Lower lobe of right lung (tissue), 2 donors: ENCODE measurements at regions not wholly inside any gene's neighbourhood (a gene's known extent, or its start where the extent isn't known, plus 50 kb on each side); places are given as distances from the start of the nearest gene placed in this dataset.

Experiments
- ATAC-seq, 2 donors: fragments of 200-7000 bp; cut with Tn5 transposase; one replicate each; pipeline ENCODE4 v1.9.1; 2020 to 2022; ENCODE audit warnings: mild to moderate bottlenecking in 2 of 2, moderate library complexity in 2 of 2
- DNase-seq: peaks from one replicate; pipeline ENCODE4 v3.0.0-alpha.2; 2020
- H3K27ac ChIP-seq: fragments of 200-600 bp; one replicate; pipeline ENCODE4 v1.8.0; 2022
- H3K27me3 ChIP-seq: fragments of 200-600 bp; one replicate; pipeline ENCODE4 v1.8.0; 2022; ENCODE audit warnings: low read depth
- H3K36me3 ChIP-seq: fragments of 200-600 bp; one replicate; pipeline ENCODE4 v1.8.0; 2022; ENCODE audit warnings: mild to moderate bottlenecking
- H3K4me1 ChIP-seq: fragments of 200-600 bp; one replicate; pipeline ENCODE4 v1.8.0; 2022
- H3K4me3 ChIP-seq: fragments of 200-600 bp; one replicate; pipeline ENCODE4 v1.8.0; 2022; ENCODE audit warnings: mild to moderate bottlenecking
- H3K9me3 ChIP-seq: fragments of 200-600 bp; one replicate; pipeline ENCODE4 v1.8.0; 2022
- CTCF ChIP-seq: fragments of 200-600 bp; IDR thresholded peaks from one replicate; pipeline ENCODE4 v1.8.0; 2022; ENCODE audit warnings: antibody characterized with exemption, mild to moderate bottlenecking
- intact Hi-C: fragments of 100-400 bp; cut with DNase I; formaldehyde crosslinking; loops from one replicate; pipeline ENCODE4 v1.11.0; 2022
- donor health status: DM: no; HTN: yes; CAD: no; lungs with severe emphysema.

GRCh38 chr13:39250440-39250839, 212.2 kb downstream of the NHLRC3 start:
- H3K36me3 ChIP-seq = no peaks in the 10 kb centered on the region
- intact Hi-C loops = no loop called here
- no peak overlapping the region for H3K27ac ChIP-seq
- DNase-seq = no peak
- no peak for TF ChIP-seq CTCF
- H3K4me1 ChIP-seq = no peaks in the 10 kb centered on the region
- ATAC-seq = no peak
- no peaks in the 10 kb centered on the region for H3K27me3 ChIP-seq
- no peaks in the 10 kb centered on the region for H3K9me3 ChIP-seq
- H3K4me3 ChIP-seq = no peak overlapping the region

- Histone ChIP-seq H3K36me3 (no peaks in the 10 kb centered on the region), H3K4me1 (no peaks in the 10 kb centered on the region), H3K4me3 (no peak overlapping the region), H3K27me3 (no peaks in the 10 kb centered on the region), H3K9me3 (no peaks in the 10 kb centered on the region), H3K27ac (no peak overlapping the region)
- ATAC-seq (no peak), DNase-seq (no peak)
- TF ChIP-seq CTCF = no peak
- intact Hi-C loops = no loop called here
These were observed 213.1 kb downstream of the NHLRC3 start for GRCh38 chr13:39251340-39251739.

- TF ChIP-seq CTCF = no peak
- DNase-seq (no peak), ATAC-seq (no peak)
- H3K27ac ChIP-seq = no peak overlapping the region
- no peaks in the 10 kb centered on the region for H3K27me3 ChIP-seq
- no peaks in the 10 kb centered on the region for H3K9me3 ChIP-seq
- H3K36me3 ChIP-seq = no peaks in the 10 kb centered on the region
- no peak overlapping the region for H3K4me3 ChIP-seq
- intact Hi-C loops = no loop called here
- H3K4me1 ChIP-seq = no peaks in the 10 kb centered on the region
These were observed 215.5 kb downstream of the NHLRC3 start for GRCh38 chr13:39253774-39254173.

GRCh38 chr13:39254601-39255000, 216.3 kb downstream of the NHLRC3 start:
- Histone ChIP-seq H3K9me3 (no peaks in the 10 kb centered on the region), H3K27me3 (no peaks in the 10 kb centered on the region), H3K4me3 (no peak overlapping the region), H3K4me1 (peaks cover 6% of the 10 kb centered on the region), H3K36me3 (no peaks in the 10 kb centered on the region), H3K27ac (no peak overlapping the region)
- no peak for ATAC-seq
- no peak for TF ChIP-seq CTCF
- no peak for DNase-seq
- intact Hi-C loops = no loop called here

- Histone ChIP-seq H3K9me3 (no peaks in the 10 kb centered on the region), H3K4me3 (no peak overlapping the region), H3K27me3 (no peaks in the 10 kb centered on the region), H3K27ac (no peak overlapping the region), H3K36me3 (no peaks in the 10 kb centered on the region), H3K4me1 (peaks cover 27% of the 10 kb centered on the region)
- no peak for TF ChIP-seq CTCF
- intact Hi-C loops = no loop called here
- ATAC-seq (no peak), DNase-seq (no peak)
These were observed 219.4 kb downstream of the NHLRC3 start for GRCh38 chr13:39257642-39258041.
